Neural cell (in vitro differentiated cells): ENCODE measurements at regions not wholly inside any gene's neighbourhood (a gene's known extent, or its start where the extent isn't known, plus 50 kb on each side); places are given as distances from the start of the nearest gene placed in this dataset.

Experiments
- H2AFZ ChIP-seq: fragments of 200-600, 300-800 bp; sonication (generic), shearing (Covaris generic); 2 replicates; pipeline ENCODE4 v1.6.0; 2014; ENCODE audit warnings: low read depth, mild to moderate bottlenecking, antibody characterized with exemption, low read length, moderate library complexity
- H3F3A ChIP-seq: fragments of 200-600 bp; shearing (Covaris generic); 2 replicates; pipeline ENCODE4 v1.6.1; 2016; ENCODE audit warnings: mild to moderate bottlenecking, moderate library complexity, mixed read lengths, antibody characterized with exemption, low read length; ENCODE audit not compliant: insufficient read depth, poor library complexity, severe bottlenecking
- H3K27ac ChIP-seq: fragments of 200-600, 300-800 bp; sonication (generic), shearing (Covaris generic); 2 replicates; pipeline ENCODE4 v1.5.1; 2014; ENCODE audit warnings: mild to moderate bottlenecking, low read length, moderate library complexity
- H3K27me3 ChIP-seq: fragments of 300-800, 200-600 bp; sonication (generic), shearing (Covaris generic); 2 replicates; pipeline ENCODE4 v1.6.0; 2014; ENCODE audit warnings: mild to moderate bottlenecking, low read depth, low read length, moderate library complexity; ENCODE audit not compliant: insufficient read depth
- H3K36me3 ChIP-seq: fragments of 300-800, 200-600 bp; sonication (generic), shearing (Covaris generic); 2 replicates; pipeline ENCODE4 v1.5.1; 2014; ENCODE audit warnings: mild to moderate bottlenecking, antibody characterized with exemption, low read length, moderate library complexity; ENCODE audit not compliant: insufficient read depth
- H3K4me2 ChIP-seq: fragments of 300-800, 200-600 bp; sonication (generic), shearing (Covaris generic); 2 replicates; pipeline ENCODE4 v1.6.0; 2014; ENCODE audit warnings: mild to moderate bottlenecking, low read length
- H3K4me3 ChIP-seq: fragments of 300-800, 200-600 bp; sonication (generic), shearing (Covaris generic); 2 replicates; pipeline ENCODE4 v1.5.1; 2014; ENCODE audit warnings: mild to moderate bottlenecking, low read length, moderate library complexity
- H3K79me2 ChIP-seq: fragments of 200-600 bp; shearing (Covaris generic); replicated peaks from 2 replicates; pipeline ENCODE4 v1.6.0; 2014; ENCODE audit warnings: mild to moderate bottlenecking, low read length, moderate library complexity; ENCODE audit not compliant: insufficient read depth
- H3K9ac ChIP-seq: fragments of 300-800, 200-600 bp; sonication (generic), shearing (Covaris generic); 2 replicates; pipeline ENCODE4 v1.6.1; 2016; ENCODE audit warnings: mild to moderate bottlenecking, low read length, mixed read lengths
- H3K9me2 ChIP-seq: fragments of 200-600 bp; shearing (Covaris generic); 2 replicates; pipeline ENCODE4 v1.6.1; 2016; ENCODE audit warnings: mild to moderate bottlenecking, low read length, mixed read lengths; ENCODE audit not compliant: insufficient read depth
- H3K9me3 ChIP-seq: fragments of 200-600, 300-800 bp; sonication (generic), shearing (Covaris generic); 2 replicates; pipeline ENCODE4 v1.6.1; 2016; ENCODE audit warnings: mild to moderate bottlenecking, mixed run types, low read length, moderate library complexity, mixed read lengths
- H4K20me1 ChIP-seq: fragments of 200-600 bp; shearing (Covaris generic); 2 replicates; pipeline ENCODE4 v1.6.1; 2016; ENCODE audit warnings: mild to moderate bottlenecking, mixed run types; ENCODE audit not compliant: insufficient read depth
- CTCF ChIP-seq: fragments of 450-650 bp; IDR thresholded peaks from 2 replicates; pipeline ENCODE4 v1.5.1; 2014; ENCODE audit warnings: antibody characterized with exemption, mild to moderate bottlenecking, moderate library complexity; ENCODE audit not compliant: poor library complexity, severe bottlenecking
- EP300 ChIP-seq: fragments of 450-650 bp; conservative IDR thresholded peaks from 2 replicates; pipeline ENCODE4 v1.6.1; 2014; ENCODE audit warnings: antibody characterized with exemption, mild to moderate bottlenecking, moderate library complexity; ENCODE audit not compliant: poor library complexity, severe bottlenecking
- EZH2 ChIP-seq: fragments of 200-600, 300-800 bp; shearing (Covaris generic), sonication (generic); IDR thresholded peaks from 2 replicates; pipeline ENCODE4 v1.6.1; 2014; ENCODE audit warnings: antibody characterized with exemption, low read length, borderline replicate concordance, mild to moderate bottlenecking; ENCODE audit not compliant: insufficient read depth, poor library complexity, severe bottlenecking
- MXI1 ChIP-seq: fragments of 450-650 bp; conservative IDR thresholded peaks from 2 replicates; pipeline ENCODE4 v1.6.1; 2014; ENCODE audit warnings: antibody characterized with exemption, mild to moderate bottlenecking; ENCODE audit not compliant: poor library complexity, severe bottlenecking
- POLR2AphosphoS5 ChIP-seq: IDR thresholded peaks from 2 replicates; pipeline ENCODE4 v1.6.1; 2012
- RAD21 ChIP-seq: fragments of 450-650 bp; conservative IDR thresholded peaks from 2 replicates; pipeline ENCODE4 v1.6.1; 2014; ENCODE audit warnings: antibody characterized with exemption, mild to moderate bottlenecking, moderate library complexity
- REST ChIP-seq: IDR thresholded peaks from 2 replicates; pipeline ENCODE4 v1.6.1; 2012; ENCODE audit warnings: borderline replicate concordance
- SMC3 ChIP-seq: fragments of 450-650 bp; conservative IDR thresholded peaks from 2 replicates; pipeline ENCODE4 v1.6.1; 2014; ENCODE audit warnings: antibody characterized with exemption, mild to moderate bottlenecking, moderate library complexity; ENCODE audit not compliant: poor library complexity
- TAF1 ChIP-seq: IDR thresholded peaks from 2 replicates; pipeline ENCODE4 v1.6.1; 2012; ENCODE audit warnings: low read depth

GRCh38 chr3:80663426-80663825 lies 895.6 kb upstream of the ROBO1 start:
- Histone ChIP-seq H4K20me1 (no peaks in the 10 kb centered on the region), H3K79me2 (no peaks in the 10 kb centered on the region)

GRCh38 chr3:80655216-80655615 lies 887.4 kb upstream of the ROBO1 start:
- TF ChIP-seq EP300 (no peak), REST (no peak), POLR2AphosphoS5 (no peak), SMC3 (no peak), EZH2 (no peak), RAD21 (no peak), CTCF (no peak), MXI1 (no peak), TAF1 (no peak)
- H3K4me2 ChIP-seq = no peak overlapping the region
- no peak overlapping the region for H3K27ac ChIP-seq

More at GRCh38 chr3:80663426-80663825, 895.6 kb upstream of the ROBO1 start:
- peak; percentile 62 for TF ChIP-seq EP300
- no peak for TF ChIP-seq TAF1
- Histone ChIP-seq H3K36me3 (no peaks in the 10 kb centered on the region), H2AFZ (no peak overlapping the region), H3K27me3 (no peaks in the 10 kb centered on the region), H3K9ac (no peak overlapping the region), H3K27ac (peak overlapping the region; percentile 19), H3K4me3 (no peak overlapping the region), H3K9me3 (peaks cover 6% of the 10 kb centered on the region), H3K4me2 (peak overlapping the region; percentile 7), H3K9me2 (no peaks in the 10 kb centered on the region), H3F3A (no peaks in the 10 kb centered on the region)

GRCh38 chr3:80649170-80649569 lies 881.4 kb upstream of the ROBO1 start:
- no peaks in the 10 kb centered on the region for H3K79me2 ChIP-seq
- no peak overlapping the region for H2AFZ ChIP-seq
- no peaks in the 10 kb centered on the region for H3K9me3 ChIP-seq
- H3K4me2 ChIP-seq = no peak overlapping the region
- H3K27me3 ChIP-seq = no peaks in the 10 kb centered on the region
- H3K4me3 ChIP-seq = no peak overlapping the region
- no peaks in the 10 kb centered on the region for H4K20me1 ChIP-seq
- no peak overlapping the region for H3K27ac ChIP-seq
- TF ChIP-seq RAD21 = no peak
- TF ChIP-seq EZH2 = no peak
- no peak for TF ChIP-seq POLR2AphosphoS5
- no peak for TF ChIP-seq EP300
- TF ChIP-seq CTCF = no peak
- no peak for TF ChIP-seq MXI1
- TF ChIP-seq REST = no peak
- no peaks in the 10 kb centered on the region for H3K9me2 ChIP-seq
- H3K36me3 ChIP-seq = no peaks in the 10 kb centered on the region
- H3K9ac ChIP-seq = no peak overlapping the region
- no peaks in the 10 kb centered on the region for H3F3A ChIP-seq

More at GRCh38 chr3:80655216-80655615, 887.4 kb upstream of the ROBO1 start:
- Histone ChIP-seq H4K20me1 (no peaks in the 10 kb centered on the region), H2AFZ (no peak overlapping the region), H3K27me3 (no peaks in the 10 kb centered on the region), H3K9ac (no peak overlapping the region), H3F3A (no peaks in the 10 kb centered on the region), H3K9me3 (no peaks in the 10 kb centered on the region), H3K79me2 (no peaks in the 10 kb centered on the region), H3K4me3 (no peak overlapping the region), H3K36me3 (no peaks in the 10 kb centered on the region), H3K9me2 (no peaks in the 10 kb centered on the region)
